Fibroblast of the conjunctiva (primary cell): ENCODE measurements at regions not wholly inside any gene's neighbourhood (a gene's known extent, or its start where the extent isn't known, plus 50 kb on each side); places are given as distances from the start of the nearest gene placed in this dataset.
"Not testable (repeated sequence)": the region's sequence is repeated elsewhere in the genome, so short reads cannot be mapped to it uniquely, and the experiment has no call there.

Experiments used
- DNase-seq: peaks from one replicate; pipeline ENCODE4 v3.0.0-alpha.2; 2010; ENCODE audit warnings: low read depth

DNA sequence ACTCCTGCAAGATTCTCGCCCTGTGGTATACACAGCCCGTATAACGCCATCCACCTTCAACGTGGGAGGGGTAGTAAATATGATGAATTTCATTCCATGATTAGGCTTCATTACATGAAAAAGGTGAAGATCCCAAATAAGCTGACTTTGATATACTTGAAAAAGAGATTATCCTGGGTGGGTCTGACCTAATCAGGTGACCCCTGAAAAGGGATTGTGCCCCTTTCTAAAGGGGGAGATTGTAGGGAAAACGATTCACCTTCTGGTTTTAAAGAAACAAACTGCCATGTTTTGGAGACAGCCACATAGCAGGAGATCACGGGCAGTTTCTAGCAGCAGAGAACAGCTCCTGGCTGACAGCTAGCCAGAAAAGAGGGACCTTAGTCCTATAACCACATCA is 155.1 kb upstream of the SMLR1 start:
- no peak for DNase-seq

DNA sequence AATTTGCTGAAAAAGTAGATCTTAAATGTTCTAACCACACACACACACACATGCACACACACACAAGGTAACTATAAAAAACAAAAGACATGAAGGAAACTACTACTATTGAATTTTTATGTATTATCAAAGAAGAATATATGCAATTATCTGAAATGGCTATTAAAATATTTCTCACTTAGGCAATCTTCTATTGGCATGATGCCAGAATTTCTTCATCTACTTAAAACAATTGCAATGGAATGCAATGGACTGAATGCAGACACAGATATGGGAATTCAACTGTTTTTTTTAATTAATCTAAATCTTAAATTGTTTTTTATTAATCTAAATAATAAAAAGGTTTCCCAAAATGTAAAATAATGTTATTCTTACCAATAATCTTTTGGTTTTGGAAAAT is 152.6 kb upstream of the SMLR1 start:
- DNase-seq = no peak

DNA sequence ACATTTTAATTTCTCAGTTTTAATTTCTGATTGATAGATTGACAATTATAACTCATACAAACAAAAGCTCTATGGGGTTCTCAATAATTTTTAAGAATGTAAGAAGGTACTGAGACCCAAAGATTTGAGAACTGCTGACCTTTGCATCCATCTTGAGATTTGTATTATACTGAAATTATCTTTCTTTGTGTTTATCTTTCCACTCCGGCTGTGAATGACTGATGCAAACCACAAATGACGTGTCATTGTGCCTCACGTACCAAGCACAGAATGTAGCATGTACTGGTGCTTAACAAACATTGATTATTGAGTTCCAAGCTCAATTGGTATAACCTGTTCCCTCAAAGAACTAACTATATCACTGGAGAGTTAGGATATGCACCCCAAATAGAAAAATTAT is 152.1 kb upstream of the SMLR1 start:
- no peak for DNase-seq

DNA sequence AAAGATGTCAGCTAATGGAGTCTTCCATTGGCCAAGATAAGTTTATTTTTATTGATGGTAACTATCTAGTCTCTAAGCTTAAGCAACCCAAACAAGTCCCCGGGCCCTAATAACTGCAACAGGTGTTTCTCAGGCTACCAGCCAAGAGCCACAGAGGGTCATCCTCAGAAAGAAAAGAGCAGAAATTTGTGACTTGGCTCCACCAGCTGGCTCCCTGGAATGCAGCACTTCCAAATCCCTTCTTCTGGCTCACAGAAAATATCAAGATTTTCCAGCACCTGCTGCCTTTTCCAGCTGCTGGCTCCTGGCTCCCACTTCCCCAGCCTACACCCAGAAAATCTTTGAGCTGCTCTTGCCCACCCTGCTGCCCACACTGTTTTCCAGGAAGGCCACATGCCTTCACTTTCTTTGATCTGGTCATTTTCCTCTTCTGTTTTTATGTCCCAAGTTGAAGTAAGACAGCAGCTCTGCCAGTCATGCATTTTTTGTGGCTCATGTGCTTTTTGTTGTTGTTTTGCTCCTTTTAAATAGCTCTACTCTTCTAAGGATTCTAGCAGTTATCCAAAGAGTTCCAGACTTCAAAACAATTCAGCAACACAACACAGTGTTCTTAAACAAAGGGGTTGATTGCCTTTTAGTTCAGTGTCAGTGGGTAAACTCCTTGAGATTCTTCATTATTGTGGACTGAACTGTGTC is 151.0 kb upstream of the SMLR1 start:
- DNase-seq = no peak

DNA sequence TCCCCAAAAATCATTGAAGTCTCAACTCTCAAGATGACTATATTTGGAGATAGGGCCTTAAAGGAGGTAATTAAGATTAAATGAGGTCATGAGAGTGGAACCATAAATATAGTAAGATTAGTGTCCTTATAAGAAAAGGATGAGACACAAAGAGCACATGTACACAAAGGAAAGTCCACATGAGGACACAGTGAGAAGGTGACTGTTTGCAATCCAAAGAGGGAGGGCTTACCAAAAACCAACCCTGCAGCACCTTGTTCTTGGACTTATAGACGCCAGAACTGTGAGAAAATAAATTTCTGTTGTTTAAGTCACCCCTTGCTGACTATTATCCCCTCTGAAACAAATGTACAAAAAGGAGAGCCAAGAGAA is 150.4 kb upstream of the SMLR1 start:
- DNase-seq = no peak

DNA sequence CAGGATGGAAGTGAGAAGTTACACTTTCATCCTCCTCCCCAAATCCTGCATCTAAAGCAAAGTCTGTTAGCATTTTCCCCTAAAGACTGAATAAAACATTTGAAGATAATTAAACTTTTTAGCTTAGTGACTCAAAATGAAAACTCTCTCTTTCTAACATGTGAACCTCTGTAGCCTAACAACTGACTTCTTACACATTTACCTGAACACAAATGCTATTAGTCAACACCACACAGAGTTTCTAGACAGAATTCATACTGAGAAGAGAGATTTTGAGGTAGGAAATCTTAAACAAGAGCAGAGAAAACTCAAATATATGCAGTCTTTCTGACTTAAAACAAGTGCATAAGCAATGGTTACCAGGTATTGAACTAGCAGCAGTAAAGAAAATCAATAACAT is 149.9 kb upstream of the SMLR1 start:
- no peak for DNase-seq

DNA sequence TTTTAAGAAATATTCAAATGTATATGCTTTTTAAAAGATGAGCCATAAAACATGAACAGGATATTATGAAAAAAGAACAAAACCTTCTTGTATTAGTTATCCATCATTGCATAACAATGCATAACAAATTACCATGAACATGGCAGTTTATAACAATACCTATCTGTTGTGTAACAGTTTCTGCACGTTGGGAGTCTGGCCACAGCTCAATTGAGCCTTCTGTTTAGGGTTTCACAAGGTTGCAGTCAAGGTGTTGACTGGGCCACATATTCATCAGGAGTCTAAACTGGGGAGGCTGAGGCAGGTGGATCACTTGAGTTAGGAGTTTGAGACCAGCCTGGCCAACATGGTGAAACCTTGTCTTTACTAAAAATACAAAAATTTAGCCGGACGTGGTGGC is 149.4 kb upstream of the SMLR1 start:
- no peak for DNase-seq

DNA sequence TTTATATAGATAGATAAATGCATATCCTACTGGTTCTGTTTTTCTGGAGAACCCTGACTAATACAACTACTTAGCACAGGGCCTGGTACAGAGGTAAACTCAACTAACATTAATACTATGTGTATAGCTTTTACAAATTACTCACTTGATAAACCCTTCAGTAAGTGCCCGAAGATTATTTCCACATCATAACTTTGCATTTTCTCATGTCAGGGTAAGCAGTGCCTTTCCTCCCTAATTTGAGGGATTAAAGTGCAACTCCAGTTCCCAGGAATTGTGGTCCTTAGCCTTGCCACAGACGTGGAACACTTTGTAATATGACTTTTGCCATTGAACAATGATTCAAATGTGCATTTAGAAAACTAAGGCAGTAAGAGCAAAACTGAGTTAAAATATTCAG is 147.5 kb upstream of the SMLR1 start:
- DNase-seq = no peak

DNA sequence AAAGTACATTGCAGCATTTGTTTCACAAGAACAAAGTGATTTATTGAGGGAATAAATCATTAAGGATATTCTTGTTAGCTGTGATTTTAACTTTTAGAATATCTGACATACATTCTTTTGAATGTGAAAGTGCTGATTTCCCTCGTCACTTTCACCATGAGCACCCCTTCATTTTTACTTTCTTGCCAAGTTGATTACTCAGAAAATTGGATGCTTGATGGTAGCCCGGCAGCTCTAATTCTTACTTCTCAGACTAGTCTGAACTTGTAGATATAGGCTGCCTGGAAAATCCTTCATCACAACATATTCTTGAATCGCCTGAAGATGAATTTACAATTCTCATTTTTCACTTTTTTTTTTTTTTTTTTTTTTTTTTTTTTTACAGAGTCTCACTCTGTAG is 147.1 kb upstream of the SMLR1 start:
- DNase-seq = no peak

DNA sequence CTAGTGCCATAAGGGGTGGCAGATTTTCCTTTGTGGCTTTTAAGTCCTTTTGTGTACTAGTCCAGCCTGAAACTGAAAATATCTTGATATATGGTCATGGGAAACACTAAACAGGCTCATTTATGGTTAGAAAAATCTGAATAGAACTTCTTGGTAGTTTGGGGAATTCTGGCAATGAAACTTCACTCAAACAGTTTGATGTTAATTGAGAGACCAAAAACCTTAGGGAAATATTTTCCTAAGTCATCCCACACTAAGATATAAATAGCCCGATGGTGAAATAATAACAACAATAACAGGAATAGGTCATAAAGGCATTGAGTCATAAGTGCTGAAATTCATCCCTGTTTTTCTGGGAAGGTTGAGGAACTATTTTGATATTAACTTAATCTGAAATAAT is 146.2 kb upstream of the SMLR1 start:
- DNase-seq = peak; percentile 8

DNA sequence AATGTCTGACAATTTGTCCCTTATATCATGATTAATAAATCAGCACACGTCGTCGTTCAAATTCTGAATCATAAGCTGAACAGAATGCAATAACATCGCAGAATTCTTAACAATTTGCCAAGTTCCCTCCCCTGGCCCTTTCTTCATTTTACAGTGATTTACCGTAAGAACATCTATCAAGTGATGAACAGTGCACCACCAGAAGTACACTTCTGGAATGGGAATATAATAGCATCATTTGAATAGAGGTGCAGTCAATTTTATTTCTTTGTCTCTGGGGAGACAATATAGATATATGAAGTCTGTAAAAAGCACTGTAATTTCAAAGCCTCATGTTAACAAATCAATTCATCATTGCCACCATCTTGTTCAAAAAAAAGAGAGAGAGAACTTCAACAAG is 145.1 kb upstream of the SMLR1 start:
- DNase-seq = no peak

DNA sequence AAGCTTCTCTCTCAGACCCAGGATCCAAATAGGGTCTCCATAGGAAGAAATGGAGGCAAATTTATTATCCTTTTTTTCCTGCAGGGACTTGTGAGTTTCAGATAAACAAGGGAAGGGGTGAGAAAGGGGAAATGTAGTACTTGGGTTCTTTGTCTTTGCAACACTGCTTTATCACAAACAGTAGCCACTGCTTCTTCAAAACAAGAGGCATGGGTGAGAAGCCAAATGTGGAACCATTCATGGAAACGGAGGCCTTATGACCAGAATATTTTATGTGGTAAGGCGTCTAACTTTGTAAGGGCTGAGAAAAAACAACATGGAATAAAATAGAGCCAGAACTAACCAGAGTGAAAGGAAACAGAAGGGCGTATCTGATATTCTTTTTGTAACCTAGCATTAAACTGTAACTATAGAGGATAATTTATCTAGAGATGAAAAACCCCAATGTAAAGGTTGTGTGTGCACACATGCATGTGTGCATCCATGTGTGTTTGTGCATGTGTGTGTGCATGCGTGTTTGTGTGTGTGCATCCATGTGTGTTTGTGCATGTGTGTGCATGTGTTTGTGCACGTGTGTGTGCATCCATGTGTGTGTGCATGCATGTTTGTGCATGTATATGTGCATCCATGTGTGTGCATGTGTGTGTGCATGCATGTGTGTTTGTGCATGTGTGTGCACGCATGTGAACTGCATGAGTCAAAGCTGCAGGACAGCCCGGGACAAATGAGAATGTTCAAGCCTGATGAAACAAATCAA is 143.3 kb upstream of the SMLR1 start:
- no peak for DNase-seq

DNA sequence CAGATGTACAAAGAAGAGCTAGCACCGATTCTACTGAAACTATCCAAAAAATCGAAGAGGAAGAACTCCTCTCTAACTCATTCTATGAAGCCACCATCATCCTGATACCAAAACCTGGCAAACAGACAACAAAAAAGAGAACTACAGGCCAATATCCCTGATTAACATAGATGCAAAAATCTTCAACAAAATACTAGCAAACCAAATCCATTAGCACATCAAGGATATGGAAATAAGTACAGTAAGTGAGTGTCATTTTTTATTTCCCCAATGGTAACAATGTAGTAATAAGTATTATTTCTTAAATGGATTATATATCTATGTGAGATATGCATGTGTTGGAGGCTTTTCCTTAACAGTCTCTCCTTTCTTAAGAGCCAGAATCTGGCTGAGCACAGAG is 134.5 kb upstream of the SMLR1 start:
- DNase-seq = no peak

DNA sequence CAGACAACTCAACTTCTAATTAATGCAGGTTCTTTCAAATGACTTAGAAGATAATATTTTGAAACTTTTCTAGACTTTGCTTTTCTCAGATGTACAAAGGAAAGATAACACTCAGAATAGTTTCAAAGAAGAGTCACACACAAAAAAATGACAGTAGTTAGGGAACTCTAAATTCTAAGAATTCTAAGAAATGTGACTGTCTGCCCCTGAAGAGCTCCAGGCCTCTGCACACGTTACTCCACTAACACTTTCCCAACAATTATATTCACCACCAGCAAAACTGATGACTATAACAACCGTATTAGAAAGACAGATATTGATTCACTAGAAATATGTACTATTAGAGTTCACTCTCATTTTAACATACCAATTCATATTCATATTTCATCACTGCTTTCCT is 133.3 kb upstream of the SMLR1 start:
- DNase-seq = no peak

DNA sequence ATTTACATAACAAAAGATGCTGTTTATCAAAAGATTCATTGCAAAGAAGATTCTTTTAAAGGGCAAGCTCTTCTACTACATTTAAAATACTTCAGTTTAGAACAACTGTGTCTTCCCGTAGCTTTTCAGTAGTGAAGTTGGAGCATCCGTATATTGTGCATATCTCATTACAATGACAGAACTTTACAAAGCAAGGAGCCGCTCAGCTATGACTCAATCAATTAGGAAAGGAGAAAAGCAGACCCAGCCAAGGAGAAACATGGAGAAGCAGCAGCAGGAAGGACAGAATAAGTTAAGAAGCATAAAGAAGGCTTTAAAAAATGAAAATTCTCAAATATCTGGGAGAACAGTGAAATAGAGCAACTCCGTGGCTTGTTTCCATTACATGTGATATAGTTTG is 132.6 kb upstream of the SMLR1 start:
- DNase-seq = no peak

DNA sequence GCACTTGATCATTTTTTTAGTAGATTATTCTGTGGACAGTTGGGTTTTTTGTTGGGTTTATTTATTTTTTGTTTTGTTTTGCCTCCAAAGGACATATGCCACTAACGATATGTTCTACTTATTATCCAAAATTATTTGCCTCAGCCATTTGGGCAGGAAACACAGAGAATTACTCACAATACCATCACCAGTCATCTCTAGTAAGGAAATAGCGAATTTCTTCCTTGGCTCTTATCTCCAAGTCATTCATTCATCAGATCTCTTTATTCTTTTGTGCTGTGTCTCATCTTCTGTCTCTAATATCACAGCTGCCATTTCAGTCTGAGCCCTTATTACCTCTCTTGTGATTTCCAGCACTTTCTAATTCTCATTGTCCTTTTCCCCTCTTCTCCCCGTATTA is 130.4 kb upstream of the SMLR1 start:
- DNase-seq = no peak

DNA sequence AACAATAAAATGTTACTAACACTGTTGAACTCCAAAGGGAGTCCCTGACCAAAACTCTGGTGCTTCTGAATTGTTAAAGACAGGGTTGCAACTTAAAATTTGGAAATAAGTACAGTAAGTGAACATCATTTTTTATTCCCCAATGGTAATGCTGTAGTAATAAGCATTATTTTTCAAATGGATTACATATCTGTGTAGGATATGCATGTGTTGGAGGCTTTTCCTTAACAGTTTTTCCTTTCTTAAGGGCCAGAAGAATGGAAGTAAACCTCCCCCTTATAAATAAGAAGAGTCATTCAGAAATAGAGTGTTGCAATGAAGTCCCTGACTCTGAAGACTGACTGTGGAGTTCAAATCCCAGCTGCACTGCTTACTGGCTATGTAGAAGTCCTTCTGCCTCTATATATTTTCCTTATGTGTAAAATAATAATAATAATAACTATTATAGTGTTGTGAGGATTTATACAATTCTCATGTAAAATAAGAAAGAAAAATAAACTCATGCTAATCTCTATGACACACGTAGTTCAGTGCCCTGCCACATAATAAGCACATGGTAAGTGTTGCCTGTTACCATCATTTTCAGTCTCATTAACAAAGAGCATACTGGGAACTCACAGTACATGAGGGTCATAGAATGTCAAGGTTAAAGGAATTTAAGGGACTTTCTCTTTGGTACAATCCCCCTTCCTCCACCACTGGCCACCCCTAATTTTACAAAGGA is 129.8 kb upstream of the SMLR1 start:
- DNase-seq = no peak

DNA sequence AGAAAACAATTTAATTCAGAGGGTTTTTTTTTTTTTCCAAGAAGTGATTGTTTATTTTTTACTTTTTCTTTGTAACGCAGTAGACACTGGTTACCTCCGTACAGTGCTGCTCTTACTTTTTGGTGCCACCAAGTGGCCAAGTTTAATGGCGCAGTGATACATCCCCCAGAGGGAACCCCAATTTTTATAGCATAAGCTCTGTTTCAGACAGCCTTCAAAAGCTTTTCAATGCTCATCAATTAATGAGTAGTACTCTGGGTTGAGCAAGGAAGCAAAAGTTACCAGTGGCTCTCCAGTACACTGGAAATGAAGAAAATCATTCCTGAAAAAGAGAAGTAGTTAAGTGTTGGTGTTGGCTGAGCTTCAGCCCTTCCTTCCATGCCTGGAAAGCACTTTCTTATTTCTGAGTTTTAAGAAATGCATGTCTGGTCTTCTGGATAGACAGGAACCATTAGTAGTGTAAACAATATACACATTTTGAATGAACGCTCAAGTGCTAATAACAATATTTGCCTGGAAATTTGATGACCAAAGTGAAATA is 129.1 kb upstream of the SMLR1 start:
- DNase-seq = peak; percentile 39

DNA sequence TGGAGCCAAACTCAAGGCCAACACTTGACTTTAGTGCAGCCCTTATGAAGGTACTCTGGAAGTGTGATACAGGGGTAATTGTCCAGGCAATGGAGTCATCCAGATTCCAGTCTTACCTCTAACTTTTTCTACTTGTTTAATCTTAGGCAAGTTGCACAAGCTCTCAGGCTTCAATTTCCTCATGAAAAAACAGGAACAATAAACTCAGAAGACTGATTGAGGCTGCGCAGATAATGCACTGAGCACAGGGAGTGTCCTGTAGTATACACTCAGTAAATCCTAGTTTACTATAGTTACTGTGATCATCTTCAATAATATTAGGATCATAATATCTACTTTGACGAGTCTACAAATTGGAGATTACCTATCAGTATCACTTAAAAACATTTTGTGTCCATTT is 127.5 kb upstream of the SMLR1 start:
- DNase-seq = no peak

DNA sequence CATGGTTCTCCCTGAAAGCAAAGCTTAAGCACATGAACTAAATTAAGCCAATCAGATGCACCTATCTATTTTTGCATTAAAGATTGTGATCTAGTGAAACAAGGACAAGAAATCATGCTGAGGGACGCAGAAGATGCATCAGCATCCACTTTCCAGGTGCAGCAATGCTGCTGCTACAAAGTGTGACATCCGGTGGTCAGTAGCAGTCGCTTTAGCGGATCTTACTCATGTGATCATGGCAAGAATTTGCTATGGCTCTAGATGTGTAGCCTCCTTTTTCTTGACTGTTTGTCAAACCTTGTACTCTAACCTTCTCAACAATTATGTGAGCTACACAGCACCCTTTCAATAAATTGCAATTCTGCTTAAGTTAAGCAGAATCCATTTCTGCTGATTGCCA is 126.8 kb upstream of the SMLR1 start:
- no peak for DNase-seq

DNA sequence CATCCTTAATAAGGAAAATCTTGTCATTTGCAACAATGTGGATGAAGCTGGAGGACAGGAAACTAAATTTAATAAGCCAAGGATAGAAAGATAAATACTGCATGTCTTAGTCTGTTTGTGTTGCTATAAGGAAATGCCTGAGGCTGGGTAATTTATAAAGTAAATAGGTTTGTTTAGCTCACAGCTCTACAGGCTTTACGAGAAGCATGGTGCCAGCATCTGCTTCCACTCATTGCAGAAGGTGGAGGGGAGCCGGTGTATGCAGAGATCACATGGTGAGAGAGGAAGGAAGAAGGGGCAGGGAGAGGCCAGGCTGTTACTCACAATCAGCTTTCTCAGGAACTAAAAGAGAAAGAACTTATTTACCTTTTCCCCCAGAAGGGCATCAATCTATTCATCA is 118.9 kb upstream of the SMLR1 start:
- DNase-seq = no peak

DNA sequence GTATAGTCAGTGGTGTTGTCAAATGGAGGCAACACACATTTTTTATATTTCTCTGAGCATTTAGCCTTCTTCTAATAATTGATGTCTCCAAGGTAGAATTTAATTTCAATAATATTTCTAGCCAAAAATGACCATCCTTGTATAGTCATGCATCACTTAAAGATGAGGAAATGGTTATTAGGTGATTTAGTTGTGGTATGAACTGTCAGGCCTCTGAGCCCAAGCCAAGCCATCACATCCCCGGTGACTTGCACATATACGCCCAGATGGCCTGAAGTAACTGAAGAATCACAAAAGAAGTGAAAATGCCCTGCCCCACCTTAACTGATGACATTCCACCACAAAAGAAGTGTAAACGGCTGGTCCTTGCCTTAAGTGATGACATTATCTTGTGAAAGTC is 115.6 kb upstream of the SMLR1 start:
- DNase-seq = not testable (repeated sequence)

DNA sequence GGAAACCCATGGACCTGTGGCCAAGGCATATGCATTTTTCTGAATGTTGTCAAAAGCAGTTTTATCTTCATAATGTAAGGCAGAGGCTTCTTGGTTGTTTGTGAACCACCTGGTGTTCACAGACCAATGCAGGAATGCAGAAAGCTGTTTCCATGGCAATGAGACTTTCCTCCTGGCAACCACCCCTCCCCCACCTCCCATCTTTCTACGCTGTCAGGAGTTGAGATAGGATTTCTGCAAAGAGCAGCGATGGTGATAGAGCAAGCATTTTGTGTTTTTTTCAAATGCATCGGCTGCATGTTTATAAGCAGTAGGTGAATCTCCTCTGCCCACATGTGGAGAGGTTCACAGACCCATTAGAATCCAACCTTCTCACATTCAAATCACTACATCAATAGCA is 114.1 kb upstream of the SMLR1 start:
- no peak for DNase-seq
